Endothelial cell of umbilical vein (primary cell): ENCODE measurements at regions not wholly inside any gene's neighbourhood (a gene's known extent, or its start where the extent isn't known, plus 50 kb on each side); places are given as distances from the start of the nearest gene placed in this dataset.

Experiments
- BruUV-seq: library from RNA; stranded (reverse); fragments of 400-500 nt; replicated peaks from 2 replicates; lab custom pipeline; 2021; lab: Mats Ljungman, UMichigan
- CTCF ChIA-PET: fragments of 300-600, 350-600 bp; sonication (Branson Sonifier 250); formaldehyde crosslinking; loops from one replicate; lab custom pipeline; 2021; ENCODE audit warnings: antibody characterized with exemption, inconsistent platforms; lab: Charles Lee
- POLR2A ChIA-PET: fragments of 300-600, 350-600 bp; sonication (Branson Sonifier 250); formaldehyde crosslinking; loops from one replicate; lab custom pipeline; 2021; ENCODE audit warnings: antibody characterized with exemption, inconsistent platforms; lab: Charles Lee
- DNase-seq: peaks from one replicate; pipeline ENCODE4 v3.0.0-alpha.2; 2011; ENCODE audit warnings: low read depth, low spot score
- FAIRE-seq: peaks from 2 replicates; lab custom pipeline; 2011; peaks lifted over from hg19 to GRCh38; lab: Jason Lieb, UNC
- H2AFZ ChIP-seq: 2 replicates; pipeline ENCODE4 v1.6.0; 2012; ENCODE audit warnings: low read depth, low read length, control low read depth, inconsistent platforms
- H3K27ac ChIP-seq: 2 replicates; pipeline ENCODE4 v1.5.1; 2011; ENCODE audit warnings: low read depth, mild to moderate bottlenecking, control low read depth, low read length, moderate library complexity; ENCODE audit not compliant: insufficient read depth
- H3K27me3 ChIP-seq, 2 experiments: 2 replicates each; pipeline versions ENCODE4 v1.6.0 to v1.6.1; 2011; ENCODE audit warnings: low read length in 2 of 2, mixed read lengths in 1 of 2; ENCODE audit not compliant: control insufficient read depth in 2 of 2, insufficient read depth in 2 of 2
- H3K36me3 ChIP-seq, 2 experiments: 2 replicates in 1 of 2; 3 replicates in 1 of 2; pipeline ENCODE4 v1.5.1; 2011; ENCODE audit warnings: low read length in 2 of 2, mild to moderate bottlenecking in 1 of 2, moderate library complexity in 1 of 2; ENCODE audit not compliant: control insufficient read depth in 2 of 2, insufficient read depth in 2 of 2; ENCODE audit errors: extremely low read depth in 1 of 2
- H3K4me1 ChIP-seq: 3 replicates; pipeline ENCODE4 v1.5.1; 2011; ENCODE audit warnings: mild to moderate bottlenecking, low read length; ENCODE audit not compliant: control insufficient read depth, insufficient read depth; ENCODE audit errors: extremely low read depth
- H3K4me2 ChIP-seq: 2 replicates; pipeline ENCODE4 v1.6.1; 2011; ENCODE audit warnings: low read length, control low read depth, mixed read lengths; ENCODE audit not compliant: insufficient read depth
- H3K4me3 ChIP-seq, 3 experiments: fragments of 200-600 bp in 1 of 3; sonication (generic), shearing (Covaris generic) in 1 of 3; replicated peaks in 1 of 3; 2 replicates each; pipeline ENCODE4 v1.5.1; 2011 to 2016; ENCODE audit warnings: control low read depth in 3 of 3, low read length in 3 of 3, mild to moderate bottlenecking in 2 of 3, inconsistent platforms in 1 of 3, low read depth in 1 of 3, moderate library complexity in 1 of 3; ENCODE audit not compliant: insufficient read depth in 1 of 3
- H3K79me2 ChIP-seq: 2 replicates; pipeline ENCODE4 v1.6.0; 2012; ENCODE audit warnings: low read length, inconsistent platforms; ENCODE audit not compliant: control insufficient read depth, insufficient read depth
- H3K9ac ChIP-seq: replicated peaks from 2 replicates; pipeline ENCODE3; 2011; ENCODE audit warnings: low read length, control low read depth; ENCODE audit not compliant: insufficient read depth; ENCODE audit errors: extremely low read depth
- H3K9me1 ChIP-seq: replicated peaks from 3 replicates; pipeline ENCODE4 v1.6.0; 2011; ENCODE audit warnings: mild to moderate bottlenecking, low read length; ENCODE audit not compliant: control insufficient read depth, insufficient read depth; ENCODE audit errors: extremely low read depth
- H3K9me3 ChIP-seq: replicated peaks from 2 replicates; pipeline ENCODE4 v1.5.1; 2012; ENCODE audit warnings: low read length, inconsistent platforms; ENCODE audit not compliant: control insufficient read depth, insufficient read depth
- H4K20me1 ChIP-seq: replicated peaks from 2 replicates; pipeline ENCODE3; 2011; ENCODE audit warnings: mild to moderate bottlenecking, low read length; ENCODE audit not compliant: control insufficient read depth, insufficient read depth; ENCODE audit errors: extremely low read depth
- CTCF ChIP-seq, 2 donors: IDR thresholded peaks; 1 replicate in 1 of 2; 2 replicates in 1 of 2; pipeline ENCODE4 v1.5.1; 2011; ENCODE audit warnings: low read length in 2 of 2, mild to moderate bottlenecking in 2 of 2, moderate library complexity in 2 of 2, control low read depth in 1 of 2, inconsistent platforms in 1 of 2, low read depth in 1 of 2; ENCODE audit not compliant: insufficient read depth in 1 of 2; ENCODE audit errors: extremely low read depth in 1 of 2
- EZH2 ChIP-seq: IDR thresholded peaks from 2 replicates; pipeline ENCODE4 v1.6.1; 2012; ENCODE audit warnings: borderline replicate concordance, low read depth, mild to moderate bottlenecking, moderate library complexity, low read length, inconsistent platforms; ENCODE audit not compliant: severe bottlenecking
- FOS ChIP-seq: IDR thresholded peaks from 2 replicates; pipeline ENCODE4 v1.6.1; 2011; ENCODE audit warnings: mild to moderate bottlenecking, low read length, moderate library complexity, borderline replicate concordance; ENCODE audit not compliant: insufficient read depth
- GATA2 ChIP-seq: IDR thresholded peaks from 2 replicates; pipeline ENCODE4 v1.7.0; 2011; ENCODE audit warnings: low read depth, mild to moderate bottlenecking, moderate library complexity, mixed read lengths, low read length; ENCODE audit not compliant: insufficient read length, insufficient read depth
- JUN ChIP-seq: IDR thresholded peaks from 2 replicates; pipeline ENCODE4 v1.6.1; 2011; ENCODE audit warnings: borderline replicate concordance, low read depth; ENCODE audit not compliant: insufficient read length, insufficient read depth
- MAX ChIP-seq: IDR thresholded peaks from 2 replicates; pipeline ENCODE4 v1.6.1; 2011; ENCODE audit not compliant: insufficient read depth, insufficient read length
- MYC ChIP-seq: IDR thresholded peaks from one replicate; pipeline ENCODE4 v1.6.1; 2011; ENCODE audit warnings: mild to moderate bottlenecking, low read depth, low read length
- POLR2A ChIP-seq: IDR thresholded peaks from 2 replicates; pipeline ENCODE4 v1.6.1; 2012; ENCODE audit warnings: low read depth, mild to moderate bottlenecking, control low read depth, low read length
- POLR2AphosphoS5 ChIP-seq: IDR thresholded peaks from 2 replicates; pipeline ENCODE4 v1.6.1; 2012; ENCODE audit warnings: low read depth, mild to moderate bottlenecking, control low read depth, low read length, moderate library complexity; ENCODE audit not compliant: insufficient read depth
- dilution Hi-C: fragments of 300-500 bp; cut with MboI; formaldehyde crosslinking; loops from one replicate; pipeline ENCODE4 v1.15.0; 2019; ENCODE audit warnings: low sequenced_read_pairs; ENCODE audit not compliant: extremely low pct_ligation_motif_present
- intact Hi-C: fragments of 100-400 bp; cut with micrococcal nuclease; formaldehyde crosslinking; loops from one replicate; pipeline ENCODE4 v1.10.0; 2022

- no peak overlapping the region for H2AFZ ChIP-seq
- ChIA-PET CTCF (no interaction called here), POLR2A (no interaction called here)
- no peak overlapping the region for H3K27ac ChIP-seq
- H3K9ac ChIP-seq: no peak overlapping the region
- DNase-seq (no peak), FAIRE-seq (no peak)
- H3K4me2 ChIP-seq: no peak overlapping the region
- H3K9me1 ChIP-seq: no peaks in the 10 kb centered on the region
- H3K9me3 ChIP-seq: no peaks in the 10 kb centered on the region
- no peaks in the 10 kb centered on the region for H4K20me1 ChIP-seq
- no peaks in the 10 kb centered on the region for H3K79me2 ChIP-seq
- no peaks in the 10 kb centered on the region for H3K4me1 ChIP-seq
- H3K4me3 ChIP-seq: no peak overlapping the region
- intact Hi-C loops (no loop called here), dilution Hi-C loops (no loop called here)
- no peak for TF ChIP-seq POLR2AphosphoS5
- no peak for TF ChIP-seq EZH2
- TF ChIP-seq FOS: no peak
- H3K27me3 ChIP-seq: peaks cover 2 to 7% of the 10 kb centered on the region in 2 experiments
- no TSS peak for BruUV-seq
- H3K36me3 ChIP-seq: no peaks in the 10 kb centered on the region
Measured at GRCh38 chr16:66287926-66288325, 78.6 kb upstream of the CDH5 start.

DNA sequence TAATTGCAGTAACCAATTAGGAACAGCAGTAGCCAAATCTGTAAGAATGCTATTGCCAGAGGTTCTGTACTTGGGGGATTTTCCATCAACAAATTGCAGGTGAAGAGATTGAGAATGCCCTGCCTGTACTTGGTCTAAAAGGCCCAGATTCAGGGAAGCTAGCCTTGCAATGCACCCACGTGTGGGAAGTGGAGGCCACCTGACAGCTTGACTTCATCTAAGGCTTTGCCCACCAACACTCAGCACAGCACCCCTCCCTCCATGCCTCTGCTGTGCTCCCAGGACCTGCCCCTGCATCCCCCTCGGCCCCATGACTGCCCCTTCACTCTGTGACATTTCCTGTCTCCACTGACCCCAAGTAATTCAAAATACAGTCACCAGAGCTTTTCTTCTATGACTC is 79.1 kb upstream of the CDH5 start:
- dilution Hi-C loops (no loop called here), intact Hi-C loops (no loop called here)
- Histone ChIP-seq H3K9ac (no peak overlapping the region), H3K79me2 (no peaks in the 10 kb centered on the region), H3K27me3 (peaks cover 2 to 7% of the 10 kb centered on the region in 2 experiments), H2AFZ (no peak overlapping the region), H3K4me2 (no peak overlapping the region), H4K20me1 (no peaks in the 10 kb centered on the region), H3K9me3 (no peaks in the 10 kb centered on the region), H3K36me3 (no peaks in the 10 kb centered on the region), H3K4me1 (no peaks in the 10 kb centered on the region), H3K9me1 (no peaks in the 10 kb centered on the region), H3K4me3 (no peak overlapping the region), H3K27ac (no peak overlapping the region)
- no TSS peak for BruUV-seq
- DNase-seq (no peak), FAIRE-seq (no peak)
- TF ChIP-seq POLR2A: no peak
- TF ChIP-seq POLR2AphosphoS5: no peak
- TF ChIP-seq EZH2: no peak
- no peak for TF ChIP-seq FOS
- TF ChIP-seq MAX: no peak
- TF ChIP-seq JUN: no peak
- no peak for TF ChIP-seq MYC
- TF ChIP-seq GATA2: no peak
- TF ChIP-seq CTCF (IDR thresholded peaks at IDR 0.05; ENCODE audit: extremely low read depth in 1 of 2, insufficient read depth in 1 of 2, low read depth in 1 of 2, low read length in 2 of 2): no peak
- ChIA-PET CTCF (no interaction called here), POLR2A (no interaction called here)
